ENCODE measurements at regions not wholly inside any gene's neighbourhood (a gene's known extent, or its start where the extent isn't known, plus 50 kb on each side); places are given as distances from the start of the nearest gene placed in this dataset.

DNA sequence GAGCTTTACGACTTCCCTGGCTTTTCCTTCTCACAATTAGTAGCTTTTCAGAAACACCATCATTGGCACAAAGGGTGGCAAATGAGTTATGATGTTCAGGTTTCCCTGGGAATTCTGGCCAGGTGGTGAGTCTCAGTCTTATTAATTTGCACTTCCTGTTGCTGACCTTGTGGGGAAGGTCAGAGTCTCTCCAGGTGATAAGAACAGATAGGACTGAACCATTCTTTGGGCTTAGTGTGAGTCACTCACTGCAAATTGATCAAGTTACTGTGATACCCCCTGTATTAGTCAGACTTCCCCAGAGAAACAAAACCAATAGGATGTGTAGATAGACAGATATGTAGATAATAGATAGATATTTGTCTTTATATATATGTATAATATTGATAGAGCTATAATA lies 53.8 kb upstream of the RANBP3L start:
- DNase-seq (ENCODE audit: extremely low read depth, low read depth, low spot score): no peak

DNA sequence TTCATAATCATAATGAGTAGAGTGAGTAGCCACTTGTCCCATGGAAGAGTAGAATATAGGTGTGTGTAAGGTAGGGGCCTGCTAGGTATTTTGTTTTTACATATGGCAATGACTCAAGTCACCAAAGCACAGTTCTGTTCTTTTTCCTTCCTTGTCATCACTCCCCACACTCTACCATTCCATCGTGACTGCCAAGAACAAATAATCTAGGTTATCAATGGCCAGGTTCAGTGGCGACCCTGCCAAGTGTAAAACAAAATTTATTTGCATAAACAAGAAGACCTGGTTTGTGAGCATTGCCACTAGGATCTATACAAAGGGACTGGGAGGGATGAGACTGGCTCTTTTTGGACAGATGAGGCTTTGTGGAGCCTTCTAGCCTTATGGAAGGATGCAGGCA lies 55.2 kb upstream of the RANBP3L start:
- DNase-seq (ENCODE audit: extremely low read depth, low read depth, low spot score): no peak

DNA sequence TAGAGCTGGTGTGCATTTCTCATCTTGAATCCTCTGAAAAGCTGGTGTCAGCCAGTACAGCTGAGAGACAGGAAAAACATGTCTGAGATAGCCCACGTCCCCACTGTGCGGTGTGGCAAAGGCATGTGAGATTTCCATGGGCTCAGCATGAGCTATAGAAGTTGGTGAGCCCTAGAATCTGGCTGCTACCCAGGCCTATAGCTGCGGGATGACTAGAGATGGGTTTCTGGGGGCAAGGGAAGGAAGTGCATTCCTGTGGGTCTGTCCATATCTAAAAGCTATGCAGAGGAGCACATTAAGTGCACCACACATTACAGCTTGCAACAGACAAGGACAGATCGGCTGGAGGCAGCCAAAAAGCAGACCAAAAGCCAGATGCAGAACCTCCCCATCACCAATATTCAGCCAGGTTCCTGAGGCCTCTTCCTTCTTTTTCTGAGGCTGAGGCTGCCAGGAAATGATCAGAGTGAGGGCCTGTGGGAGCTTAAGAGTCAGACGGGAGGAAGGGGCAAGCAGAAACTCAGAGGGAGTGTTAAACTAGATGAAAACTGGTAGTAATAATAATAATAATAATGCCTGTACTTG lies 55.8 kb upstream of the RANBP3L start:
- no peak for DNase-seq (ENCODE audit: extremely low read depth, low read depth, low spot score)

DNA sequence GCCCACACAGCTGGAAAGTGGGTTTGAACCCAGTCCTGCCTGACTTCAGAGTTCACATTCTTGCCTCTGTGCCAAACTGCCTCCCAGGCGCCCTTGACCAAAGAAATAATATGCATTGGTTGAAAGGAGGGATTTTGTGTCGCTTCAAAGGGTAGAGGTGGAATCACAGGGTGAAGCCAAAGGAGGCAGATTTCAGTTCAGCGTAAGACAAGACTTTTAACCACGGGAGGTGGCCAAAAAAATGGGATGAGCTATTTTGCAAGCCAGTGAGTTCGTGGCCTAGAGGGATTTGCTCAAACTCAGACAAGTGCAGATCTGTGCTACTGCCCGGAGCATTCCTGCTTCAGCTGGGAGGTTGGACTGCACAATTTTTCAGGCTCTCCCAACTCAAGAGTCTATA lies 57.6 kb upstream of the RANBP3L start:
- DNase-seq (ENCODE audit: extremely low read depth, low read depth, low spot score): no peak

DNA sequence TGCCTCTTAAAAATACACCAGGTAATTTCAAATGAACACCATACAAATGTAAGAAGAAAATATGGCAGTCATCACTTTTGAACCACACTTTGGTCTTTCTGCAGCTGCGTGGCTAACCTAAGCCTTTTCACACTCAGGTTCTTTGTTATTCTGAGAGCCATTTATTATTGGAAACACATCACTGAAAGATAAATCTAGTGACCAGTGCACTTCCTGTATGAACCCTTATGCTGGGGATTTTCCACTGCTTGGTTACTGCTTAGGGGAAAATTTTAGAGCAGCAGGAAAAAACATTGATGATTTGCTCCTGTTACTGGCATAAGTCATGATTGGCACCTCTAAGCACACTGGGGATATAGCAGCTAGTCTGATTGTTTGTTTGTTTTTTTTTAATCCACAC lies 58.6 kb upstream of the RANBP3L start:
- no peak for DNase-seq (ENCODE audit: extremely low read depth, low read depth, low spot score)

DNA sequence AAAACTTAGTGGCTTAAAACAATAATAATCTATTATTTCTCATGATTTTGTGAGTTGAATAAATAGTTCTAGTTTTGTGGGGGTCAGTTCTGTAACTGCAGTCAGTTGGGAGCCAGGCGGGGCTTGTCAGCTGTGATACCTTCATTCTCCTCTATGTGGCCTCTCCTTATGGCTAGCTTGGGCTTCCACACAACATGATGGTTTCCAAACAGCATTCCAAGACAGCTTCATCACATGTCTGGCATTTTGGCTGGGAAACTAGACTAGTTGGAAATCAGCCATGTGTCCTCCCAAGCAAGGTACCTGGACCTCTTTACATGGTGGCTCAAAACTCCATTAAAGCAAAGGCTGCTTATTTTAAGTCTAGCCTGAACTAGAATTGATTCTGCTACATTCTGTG lies 61.4 kb upstream of the RANBP3L start:
- DNase-seq (ENCODE audit: extremely low read depth, low read depth, low spot score): no peak

DNA sequence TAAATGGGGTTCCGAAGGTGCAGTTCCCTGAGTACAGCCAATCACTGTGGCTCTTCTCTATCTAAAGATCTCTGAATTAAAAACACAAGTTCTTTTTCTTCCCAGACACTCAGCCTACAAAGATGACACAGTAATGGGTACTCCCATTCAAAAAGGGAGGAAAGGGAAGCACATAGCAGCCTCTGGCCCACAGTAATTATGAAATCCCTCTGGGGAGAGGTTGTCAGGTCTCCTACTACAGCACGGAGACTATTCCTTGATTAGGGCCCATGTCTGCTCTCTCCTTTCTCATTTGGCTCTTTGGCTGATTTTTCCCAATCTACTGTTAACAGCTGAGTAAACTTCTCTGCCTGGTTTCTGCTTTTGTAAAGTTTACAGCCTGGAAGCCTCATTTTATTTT lies 62.0 kb upstream of the RANBP3L start:
- DNase-seq (ENCODE audit: extremely low read depth, low read depth, low spot score): no peak

DNA sequence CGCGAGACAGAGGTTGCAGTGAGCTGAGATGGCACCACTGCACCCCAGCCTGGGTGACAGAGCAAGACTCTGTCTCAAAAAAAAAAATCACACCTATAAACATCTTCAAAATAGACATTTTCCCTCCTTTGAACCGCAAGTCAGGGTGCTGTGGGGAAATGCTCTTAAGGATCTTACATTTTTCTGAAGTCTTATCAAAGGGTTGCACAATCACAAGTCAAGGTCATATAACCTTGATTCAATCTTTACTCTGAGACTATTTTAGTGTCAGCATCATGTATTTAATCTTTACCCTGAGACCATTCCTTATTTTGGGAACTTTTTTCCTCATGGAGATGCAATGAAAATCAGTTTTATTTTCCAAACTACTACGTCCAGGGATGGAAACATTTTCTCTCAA lies 62.8 kb upstream of the RANBP3L start:
- DNase-seq (ENCODE audit: extremely low read depth, low read depth, low spot score): no peak

DNA sequence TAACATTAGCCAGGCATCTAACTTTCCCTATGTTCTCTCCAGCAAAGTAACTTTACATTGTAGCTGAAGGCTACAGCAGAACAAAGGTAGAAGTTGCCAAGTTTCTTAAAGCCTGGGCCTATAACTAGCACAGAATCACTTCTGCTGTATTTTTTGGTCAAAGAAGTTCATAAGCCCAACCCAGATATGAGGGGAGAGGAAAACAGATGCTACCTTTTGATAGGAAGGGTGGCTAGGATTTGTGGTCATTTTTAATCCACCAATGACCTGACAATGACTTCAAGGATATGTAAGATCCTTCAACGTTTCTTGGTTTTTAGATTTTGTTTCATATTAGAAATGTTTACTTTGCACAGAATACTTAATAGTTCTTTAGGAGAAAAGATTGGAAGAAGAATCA lies 64.2 kb upstream of the RANBP3L start:
- DNase-seq (ENCODE audit: extremely low read depth, low read depth, low spot score): no peak

DNA sequence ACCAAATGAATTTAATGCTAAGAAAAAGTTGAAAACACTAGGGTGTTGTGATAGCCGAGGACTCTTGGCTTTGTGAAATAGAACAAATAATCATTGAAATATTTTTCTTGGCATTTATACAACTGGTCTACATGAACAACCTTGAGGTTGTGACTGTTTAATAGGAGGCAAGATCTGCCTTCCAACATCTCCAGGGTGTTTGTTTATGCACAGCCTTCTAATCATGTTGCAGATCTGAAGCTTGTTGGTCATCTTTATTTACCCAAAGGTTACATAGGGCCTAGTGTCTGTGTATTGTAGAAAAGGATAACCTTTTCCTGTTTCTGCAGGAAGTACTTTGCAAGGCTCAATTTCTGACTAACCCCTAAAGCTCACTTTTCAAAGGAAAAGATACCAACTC lies 65.2 kb upstream of the RANBP3L start:
- DNase-seq (ENCODE audit: extremely low read depth, low read depth, low spot score): no peak

DNA sequence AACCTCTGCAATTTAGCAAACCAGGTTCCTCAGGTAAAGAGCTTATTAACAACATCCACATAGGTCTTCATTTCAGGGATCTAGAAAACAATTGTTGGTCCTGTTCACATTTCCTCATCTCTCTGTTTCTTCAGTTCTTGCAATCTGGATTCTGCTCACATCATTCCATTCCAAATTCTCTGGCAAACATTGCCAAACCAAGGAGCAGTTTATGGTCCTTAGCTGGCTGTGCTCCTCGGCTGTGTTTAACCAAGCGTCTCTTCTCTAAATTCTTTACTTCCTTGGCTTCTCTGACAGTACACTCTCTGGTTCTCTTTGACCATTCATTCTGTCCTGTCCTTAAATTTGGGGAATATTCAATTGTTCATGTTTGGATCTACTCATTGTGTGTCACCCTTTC lies 65.8 kb upstream of the RANBP3L start:
- no peak for DNase-seq (ENCODE audit: extremely low read depth, low read depth, low spot score)

DNA sequence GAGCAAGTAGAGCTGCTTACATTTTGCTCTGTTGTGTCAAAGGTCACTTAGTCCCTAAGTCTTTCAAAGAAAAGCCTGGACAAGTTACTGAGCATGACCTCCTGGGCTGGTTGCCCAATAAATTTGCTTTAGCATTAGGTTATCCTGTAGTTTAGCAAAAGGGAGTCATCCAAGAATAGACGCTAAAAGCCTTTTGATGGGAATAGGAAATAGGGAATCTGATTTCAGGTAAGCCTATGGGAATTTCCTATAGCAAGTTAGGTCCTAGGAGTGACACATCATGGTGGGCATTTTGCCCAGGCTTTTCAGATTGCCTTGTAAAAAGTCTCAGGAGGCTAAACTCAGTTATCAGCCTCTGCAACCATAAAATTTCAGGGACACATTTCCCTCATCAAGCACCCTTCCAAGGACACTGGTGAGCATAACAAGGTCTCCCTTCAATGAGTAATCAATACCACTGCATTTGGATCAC lies 67.6 kb upstream of the RANBP3L start:
- no peak for DNase-seq (ENCODE audit: extremely low read depth, low read depth, low spot score)

DNA sequence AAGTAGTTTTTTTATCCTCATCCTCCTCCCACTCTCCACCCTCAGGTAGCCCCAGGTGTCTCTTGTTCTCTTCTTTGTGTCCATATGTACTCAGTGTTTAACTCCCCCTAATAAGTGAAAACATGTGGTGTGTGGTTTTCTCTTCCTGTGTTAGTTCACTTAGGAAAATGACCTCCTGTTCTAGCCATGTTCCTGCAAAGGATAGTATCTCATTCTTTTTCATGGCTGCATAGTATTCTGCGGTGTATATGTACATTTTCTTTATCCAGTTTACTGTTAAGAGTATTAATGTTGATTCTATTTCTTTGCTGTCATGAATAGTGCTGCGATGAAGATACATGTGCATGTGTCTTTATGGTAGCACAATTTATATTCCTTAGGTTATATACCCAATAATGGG lies 68.4 kb upstream of the RANBP3L start:
- DNase-seq (ENCODE audit: extremely low read depth, low read depth, low spot score): no peak

DNA sequence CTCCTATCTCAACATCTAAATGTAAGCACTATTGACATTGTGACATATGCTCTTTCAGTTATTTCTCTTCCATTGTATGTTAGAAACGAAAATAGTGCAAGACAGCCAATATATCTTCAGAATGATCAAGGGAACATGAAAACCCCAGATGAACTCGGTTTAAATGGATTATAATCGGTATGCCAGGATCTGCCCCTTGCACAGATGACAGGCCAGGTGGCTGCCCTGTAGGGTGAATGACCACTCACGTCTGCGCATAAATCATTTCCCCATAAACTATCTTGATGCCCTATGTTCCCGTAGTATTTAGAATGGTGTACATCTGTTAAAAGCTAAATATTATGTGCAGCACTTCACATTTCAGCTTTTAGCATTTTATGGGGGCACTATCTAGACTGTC lies 69.7 kb upstream of the RANBP3L start:
- DNase-seq (ENCODE audit: extremely low read depth, low read depth, low spot score): no peak

DNA sequence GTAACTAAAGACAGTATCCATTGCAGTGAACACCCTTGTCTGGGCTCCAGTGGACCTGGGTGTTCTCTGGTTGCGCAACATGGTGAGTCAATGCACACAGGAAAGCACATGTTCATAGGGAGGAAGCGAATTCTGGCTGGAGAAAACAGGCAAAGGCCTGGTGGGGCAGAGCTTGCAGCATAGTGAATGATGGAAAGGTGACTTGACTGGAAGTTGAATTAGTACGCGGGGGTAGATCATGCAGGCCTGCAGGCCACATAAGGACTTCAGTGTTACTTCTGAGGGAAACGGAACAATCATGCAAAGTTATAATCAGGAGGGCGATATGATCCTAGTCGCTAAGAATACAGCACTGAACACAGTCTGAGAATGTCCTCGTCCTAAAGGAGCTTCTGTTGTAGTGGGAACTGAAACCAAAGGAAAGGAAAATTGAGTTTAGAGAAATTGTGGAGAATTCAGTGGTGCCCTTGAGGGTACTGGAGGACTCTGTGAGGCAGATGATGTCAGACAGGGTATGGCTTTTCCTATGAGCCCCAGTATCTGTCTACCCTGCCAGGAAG lies 71.9 kb upstream of the RANBP3L start:
- no peak for DNase-seq (ENCODE audit: extremely low read depth, low read depth, low spot score)

DNA sequence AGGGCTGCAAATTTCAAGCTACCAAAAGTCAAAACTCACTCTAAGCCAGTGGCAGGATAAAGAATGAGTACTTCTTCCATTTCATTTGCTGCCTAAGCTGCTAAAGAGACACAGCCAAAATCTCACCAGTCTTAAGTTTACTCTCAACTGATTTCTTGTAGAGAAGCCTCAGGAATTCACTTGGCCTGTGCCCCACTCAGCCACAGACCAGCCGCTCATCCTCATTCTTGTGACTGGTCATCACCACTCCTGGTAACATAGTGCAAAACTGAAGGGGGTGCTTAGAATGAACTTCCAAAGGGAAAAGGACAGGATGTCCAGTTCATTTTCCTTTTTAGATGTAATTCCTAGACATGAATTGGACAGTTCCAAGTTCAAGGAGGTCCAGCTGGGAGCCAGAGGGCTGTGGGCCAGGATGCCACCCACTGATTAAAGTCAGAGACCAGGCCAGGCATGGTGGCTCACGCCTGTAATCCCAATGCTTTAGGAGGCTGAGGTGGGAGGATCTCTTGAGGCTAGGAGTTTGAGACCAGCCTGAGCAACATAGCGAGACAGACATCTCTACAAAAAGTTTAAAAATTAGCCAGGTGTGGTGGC lies 72.7 kb upstream of the RANBP3L start:
- DNase-seq (ENCODE audit: extremely low read depth, low read depth, low spot score): no peak

DNA sequence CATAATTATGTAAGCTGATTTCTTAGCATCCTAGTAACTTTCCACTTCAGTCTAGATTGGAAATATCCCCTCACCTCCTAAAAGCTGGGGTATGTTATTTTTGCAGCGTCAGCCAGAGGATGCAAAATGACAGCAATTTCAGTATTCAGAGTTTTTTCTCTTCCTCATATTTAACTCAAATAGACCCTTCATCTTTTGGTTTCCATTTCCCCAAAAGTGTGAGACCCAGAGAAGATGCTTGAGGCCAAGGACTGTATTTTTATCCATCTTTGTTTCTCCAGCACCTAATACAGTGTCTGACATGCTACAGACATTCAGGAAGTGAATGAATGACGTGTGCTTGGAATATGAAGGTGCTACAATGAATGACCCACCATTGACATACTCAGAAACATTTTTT lies 75.5 kb upstream of the RANBP3L start:
- DNase-seq (ENCODE audit: extremely low read depth, low read depth, low spot score): no peak

DNA sequence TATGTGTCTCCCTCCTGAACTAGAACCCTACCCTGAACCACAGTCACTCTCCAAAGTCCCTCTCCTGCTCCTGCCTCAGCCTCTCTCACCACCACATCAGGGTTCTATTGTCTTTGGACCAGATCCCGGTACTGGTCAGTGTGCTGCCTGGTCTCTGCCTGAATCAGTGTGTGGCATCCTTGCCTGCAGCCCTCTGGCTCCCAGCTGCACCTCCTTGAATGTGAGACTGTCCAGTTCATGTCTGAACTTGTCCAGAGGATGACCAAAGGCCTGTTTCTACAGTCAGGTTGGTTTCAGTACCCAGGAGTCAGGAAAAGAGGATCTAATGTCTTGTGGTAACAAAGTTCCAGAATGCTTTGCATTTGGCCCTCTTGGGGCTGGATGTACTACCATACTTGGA lies 76.8 kb upstream of the RANBP3L start:
- no peak for DNase-seq (ENCODE audit: extremely low read depth, low read depth, low spot score)

DNA sequence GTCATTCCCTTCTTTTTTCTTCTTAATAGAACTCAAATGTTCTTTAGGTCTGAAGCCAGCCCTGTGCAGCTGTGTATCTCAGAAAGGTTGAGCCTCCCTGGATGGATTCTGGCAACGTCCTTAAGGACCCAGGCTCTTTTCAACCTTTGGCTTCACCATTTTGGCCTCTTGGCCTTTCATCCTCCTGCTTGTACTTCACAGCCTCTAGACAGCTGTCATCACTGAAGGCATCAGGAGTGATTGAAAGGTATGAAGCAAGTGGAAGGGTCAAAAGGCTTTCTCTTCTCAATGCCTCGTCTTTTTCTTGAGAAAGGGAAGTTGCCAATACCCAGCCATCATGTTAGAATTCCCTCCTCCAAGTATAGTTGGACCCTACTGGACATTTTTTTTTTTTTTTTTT lies 81.2 kb upstream of the RANBP3L start:
- no peak for DNase-seq (ENCODE audit: extremely low read depth, low read depth, low spot score)

DNA sequence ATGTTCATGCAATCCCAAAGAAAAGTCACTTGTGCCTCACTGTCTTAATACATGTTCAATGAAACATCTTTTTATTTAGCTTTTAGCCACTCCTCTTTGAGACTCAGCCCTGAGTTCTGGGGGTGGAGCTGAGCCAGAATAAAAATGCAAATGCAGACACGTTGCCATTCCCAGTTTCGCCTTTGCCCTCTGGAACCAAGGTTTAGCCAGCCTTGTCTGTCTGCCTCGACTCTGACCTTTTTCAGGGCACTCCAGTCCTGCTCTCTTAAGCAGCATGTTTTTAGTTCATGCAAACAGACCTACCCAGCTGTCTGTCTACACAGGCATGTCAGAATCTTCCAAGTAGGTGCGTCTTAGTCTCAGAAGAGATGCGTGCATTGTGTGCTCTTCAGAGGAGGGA lies 82.2 kb upstream of the RANBP3L start:
- DNase-seq (ENCODE audit: extremely low read depth, low read depth, low spot score): no peak

DNA sequence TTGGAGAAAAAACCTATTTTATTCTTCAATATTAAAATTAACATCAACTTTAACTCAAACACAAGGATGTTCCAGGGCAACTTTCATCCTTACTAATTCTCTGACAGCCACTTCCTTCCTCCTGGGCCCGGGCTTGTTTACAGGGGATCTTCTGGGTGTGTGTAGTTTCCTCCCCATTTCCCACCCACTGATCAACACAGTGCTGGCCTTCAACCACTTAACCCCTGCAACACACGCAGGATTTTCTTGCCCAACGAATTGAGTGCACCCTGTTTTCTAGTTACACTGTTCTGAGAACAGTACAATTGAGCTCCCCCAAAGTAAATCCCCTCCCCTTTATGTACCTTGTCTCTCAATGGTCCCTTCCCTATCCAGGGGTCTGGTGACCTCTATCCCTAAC lies 83.1 kb upstream of the RANBP3L start:
- DNase-seq (ENCODE audit: extremely low read depth, low read depth, low spot score): no peak

DNA sequence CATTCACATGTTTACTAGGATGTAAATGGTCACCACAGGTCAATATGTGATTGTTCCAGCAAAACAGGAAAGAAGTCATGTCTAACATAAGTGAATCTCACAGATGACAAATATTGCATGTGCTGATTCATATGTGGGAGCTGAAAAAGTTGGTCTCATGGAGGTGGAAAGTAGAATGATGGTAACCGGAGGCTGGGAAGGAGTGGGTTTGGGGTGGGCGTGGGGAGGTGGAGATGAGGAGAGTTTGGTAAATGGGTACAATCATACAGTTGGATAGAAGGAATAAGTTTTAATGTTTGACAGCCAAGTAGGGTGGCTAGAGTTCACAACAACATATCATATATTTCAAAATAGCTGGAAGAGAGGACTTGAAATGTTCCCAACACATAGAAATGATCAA lies 83.8 kb upstream of the RANBP3L start:
- no peak for DNase-seq (ENCODE audit: extremely low read depth, low read depth, low spot score)

DNA sequence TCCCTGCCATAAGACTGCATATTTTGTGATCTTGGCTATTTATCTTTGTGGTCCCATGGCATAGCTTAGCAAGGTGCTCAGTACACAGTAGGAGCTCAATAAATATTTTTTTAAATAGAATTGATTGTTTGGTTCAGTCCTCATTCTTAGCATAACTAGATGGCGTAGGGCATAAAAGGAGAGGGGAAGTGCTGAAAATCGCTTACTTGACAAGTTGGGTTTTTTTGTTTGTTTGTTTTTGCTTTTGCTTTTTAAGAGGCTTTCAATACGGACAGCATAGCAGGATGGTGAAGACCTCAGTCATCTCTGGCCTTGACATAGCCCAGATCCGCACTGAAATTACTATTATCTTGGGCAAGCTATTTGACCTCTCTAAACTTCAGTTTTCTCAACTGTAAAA lies 86.6 kb upstream of the RANBP3L start:
- DNase-seq (ENCODE audit: extremely low read depth, low read depth, low spot score): no peak
